PC-3 (cell line): ENCODE measurements at regions not wholly inside any gene's neighbourhood (a gene's known extent, or its start where the extent isn't known, plus 50 kb on each side); places are given as distances from the start of the nearest gene placed in this dataset.

Experiments used
- ATAC-seq: fragments of 200-7000 bp; cut with Tn5 transposase; 2 replicates; pipeline ENCODE4 v1.9.1; 2020; ENCODE audit warnings: mild to moderate bottlenecking, moderate library complexity
- BruUV-seq: library from RNA; stranded (reverse); fragments of 400-500 nt; replicated peaks from 2 replicates; lab custom pipeline; 2021; lab: Mats Ljungman, UMichigan
- CTCF ChIA-PET: fragments of 300-600 bp; sonication (Branson Sonifier 250); formaldehyde crosslinking; loops from one replicate; lab custom pipeline; 2022; ENCODE audit warnings: antibody characterized with exemption; lab: Charles Lee
- POLR2A ChIA-PET: fragments of 300-600 bp; sonication (Branson Sonifier 250); formaldehyde crosslinking; loops from one replicate; lab custom pipeline; 2022; ENCODE audit warnings: antibody characterized with exemption; ENCODE audit not compliant: unreplicated experiment; lab: Charles Lee
- DNase-seq: peaks from one replicate; pipeline ENCODE4 v3.0.0-alpha.2; 2015
- H2AFZ ChIP-seq: fragments of 300-600 bp; sonication (generic); 2 replicates; pipeline ENCODE4 v1.6.0; 2016; ENCODE audit warnings: antibody characterized with exemption, low read length
- H3F3A ChIP-seq: fragments of 300-600 bp; sonication (generic); one replicate; pipeline ENCODE4 v1.6.0; 2017; ENCODE audit warnings: antibody characterized with exemption, low read length, control low read depth, mild to moderate bottlenecking; ENCODE audit not compliant: unreplicated experiment
- H3K27ac ChIP-seq: fragments of 300-600 bp; sonication (generic); 2 replicates; pipeline ENCODE4 v1.5.1; 2016; ENCODE audit warnings: mild to moderate bottlenecking, low read length
- H3K27me3 ChIP-seq: fragments of 300-600 bp; sonication (generic); 2 replicates; pipeline ENCODE4 v1.6.1; 2016; ENCODE audit warnings: low read length, mixed read lengths
- H3K36me3 ChIP-seq: fragments of 300-600 bp; sonication (generic); 2 replicates; pipeline ENCODE4 v1.6.1; 2016; ENCODE audit warnings: low read depth, mixed run types, low read length, mixed read lengths
- H3K4me1 ChIP-seq: fragments of 300-600 bp; sonication (generic); 2 replicates; pipeline ENCODE4 v1.5.1; 2016; ENCODE audit warnings: low read length; ENCODE audit not compliant: insufficient read depth
- H3K4me2 ChIP-seq: fragments of 300-600 bp; sonication (generic); 2 replicates; pipeline ENCODE4 v1.6.0; 2016; ENCODE audit warnings: low read length
- H3K4me3 ChIP-seq: fragments of 300-600 bp; sonication (generic); 2 replicates; pipeline ENCODE4 v1.5.1; 2016; ENCODE audit warnings: mild to moderate bottlenecking, low read length, mixed read lengths
- H3K79me2 ChIP-seq: fragments of 300-600 bp; sonication (generic); 2 replicates; pipeline ENCODE4 v1.6.1; 2017; ENCODE audit warnings: low read length, mixed read lengths
- H3K9ac ChIP-seq: fragments of 300-600 bp; sonication (generic); 2 replicates; pipeline ENCODE4 v1.6.0; 2016; ENCODE audit warnings: mild to moderate bottlenecking, low read length
- H3K9me2 ChIP-seq: fragments of 300-600 bp; sonication (generic); replicated peaks from 2 replicates; pipeline ENCODE4 v1.6.1; 2016; ENCODE audit warnings: mixed run types, low read length, mixed read lengths
- H3K9me3 ChIP-seq: fragments of 300-600 bp; sonication (generic); 2 replicates; pipeline ENCODE4 v1.6.1; 2016; ENCODE audit warnings: low read length, mixed read lengths
- H4K20me1 ChIP-seq: fragments of 300-600 bp; sonication (generic); 2 replicates; pipeline ENCODE4 v1.6.1; 2016; ENCODE audit warnings: low read length, mixed read lengths
- CTCF ChIP-seq: fragments of 300-600 bp; sonication (generic); conservative IDR thresholded peaks from 2 replicates; pipeline ENCODE4 v1.5.1; 2017; ENCODE audit warnings: antibody characterized with exemption, low read depth, mild to moderate bottlenecking, low read length
- EZH2 ChIP-seq: fragments of 300-600 bp; sonication (generic); IDR thresholded peaks from one replicate; pipeline ENCODE4 v1.6.1; 2017; ENCODE audit warnings: antibody characterized with exemption, mild to moderate bottlenecking, low read length; ENCODE audit not compliant: unreplicated experiment
- EZH2phosphoT487 ChIP-seq: fragments of 300-600 bp; sonication (generic); IDR thresholded peaks from 2 replicates; pipeline ENCODE4 v1.6.1; 2018; ENCODE audit warnings: mild to moderate bottlenecking, antibody characterized with exemption, low read length, borderline replicate concordance
- intact Hi-C: fragments of 100-400 bp; cut with micrococcal nuclease; formaldehyde crosslinking; loops from 2 replicates; pipeline ENCODE4 v1.9.0; 2023

DNA sequence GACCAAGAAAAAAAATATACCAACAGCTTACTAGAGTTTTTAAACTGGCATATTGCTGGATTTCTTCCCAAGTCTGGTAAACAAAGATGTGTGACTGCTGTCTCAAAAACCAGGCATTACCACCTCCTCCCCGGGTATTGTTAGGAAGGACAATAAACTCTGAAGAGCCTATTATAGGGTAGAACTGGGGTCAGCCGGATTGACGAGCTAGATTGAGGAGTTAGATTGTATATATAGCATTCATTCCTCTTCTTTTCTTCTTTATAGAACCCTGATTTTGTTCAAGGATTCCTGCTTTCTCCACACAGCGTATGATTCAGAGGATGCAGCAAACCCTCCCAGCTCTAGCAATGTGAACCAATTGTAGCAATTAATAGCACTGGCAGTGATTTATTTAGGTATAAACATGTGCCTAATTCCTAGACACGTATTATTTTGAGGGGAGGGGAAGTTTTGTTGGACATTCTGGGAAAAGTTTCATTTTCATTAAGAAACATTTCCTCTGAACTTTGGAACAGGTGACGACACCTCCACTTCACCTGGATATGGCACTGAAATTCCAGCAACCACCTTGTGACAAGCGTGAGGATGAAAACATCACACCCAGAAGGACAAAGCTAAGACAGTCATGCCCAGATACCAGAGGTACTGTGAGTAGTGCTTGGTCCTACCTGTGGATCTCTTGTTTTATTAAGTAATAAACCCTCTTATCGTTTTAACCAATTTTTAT is 679.4 kb upstream of the KIRREL3 start:
- ChIA-PET POLR2A (no interaction called here), CTCF (no interaction called here)
- no peaks in the 10 kb centered on the region for H3K36me3 ChIP-seq
- TF ChIP-seq EZH2phosphoT487, result no peak
- TF ChIP-seq CTCF, result no peak
- TF ChIP-seq EZH2, result no peak
- intact Hi-C loops, result no loop called here
- H4K20me1 ChIP-seq, result no peaks in the 10 kb centered on the region
- H3K27me3 ChIP-seq, result peaks cover 40% of the 10 kb centered on the region
- BruUV-seq, result no TSS peak
- no peaks in the 10 kb centered on the region for H3K9me3 ChIP-seq
- no peaks in the 10 kb centered on the region for H3K79me2 ChIP-seq
- ATAC-seq (no peak), DNase-seq (no peak)
- H2AFZ ChIP-seq, result no peak overlapping the region
- no peaks in the 10 kb centered on the region for H3K9me2 ChIP-seq
- H3K9ac ChIP-seq, result no peak overlapping the region
- H3K4me3 ChIP-seq, result no peak overlapping the region
- H3K4me2 ChIP-seq, result no peak overlapping the region
- H3K27ac ChIP-seq, result no peak overlapping the region
- H3K4me1 ChIP-seq, result no peaks in the 10 kb centered on the region
- no peaks in the 10 kb centered on the region for H3F3A ChIP-seq

DNA sequence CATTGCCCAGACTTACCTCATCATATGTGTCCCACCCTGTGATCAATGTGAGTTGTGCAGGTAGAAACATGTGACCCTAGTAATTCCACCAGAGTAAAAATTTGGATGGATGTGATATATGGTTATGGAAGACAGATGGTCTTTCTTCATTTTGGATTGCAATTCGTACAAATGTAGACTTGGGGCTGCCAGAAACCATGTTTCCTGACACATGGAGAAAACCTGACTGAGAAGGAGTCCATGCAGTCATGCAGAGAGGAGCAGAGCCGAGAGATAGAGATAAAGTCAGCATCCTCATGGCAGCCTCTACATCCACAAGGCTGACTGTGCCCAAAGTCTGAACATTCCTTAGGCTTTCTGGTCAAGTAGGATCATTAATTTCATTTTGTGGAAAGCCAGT is 678.1 kb upstream of the KIRREL3 start:
- Histone ChIP-seq H3K4me3 (no peak overlapping the region), H3K9ac (no peak overlapping the region), H3K9me2 (no peaks in the 10 kb centered on the region), H3K4me2 (no peak overlapping the region), H3K27me3 (peaks cover 30% of the 10 kb centered on the region), H4K20me1 (no peaks in the 10 kb centered on the region), H3K4me1 (no peaks in the 10 kb centered on the region), H3K36me3 (no peaks in the 10 kb centered on the region), H3K9me3 (no peaks in the 10 kb centered on the region), H2AFZ (no peak overlapping the region), H3K27ac (no peak overlapping the region), H3F3A (no peaks in the 10 kb centered on the region), H3K79me2 (no peaks in the 10 kb centered on the region)
- no peak for DNase-seq
- CTCF ChIA-PET, result no interaction called here
- POLR2A ChIA-PET, result no interaction called here
- ATAC-seq, result no peak
- intact Hi-C loops, result no loop called here
- no TSS peak for BruUV-seq
- TF ChIP-seq CTCF, result no peak

DNA sequence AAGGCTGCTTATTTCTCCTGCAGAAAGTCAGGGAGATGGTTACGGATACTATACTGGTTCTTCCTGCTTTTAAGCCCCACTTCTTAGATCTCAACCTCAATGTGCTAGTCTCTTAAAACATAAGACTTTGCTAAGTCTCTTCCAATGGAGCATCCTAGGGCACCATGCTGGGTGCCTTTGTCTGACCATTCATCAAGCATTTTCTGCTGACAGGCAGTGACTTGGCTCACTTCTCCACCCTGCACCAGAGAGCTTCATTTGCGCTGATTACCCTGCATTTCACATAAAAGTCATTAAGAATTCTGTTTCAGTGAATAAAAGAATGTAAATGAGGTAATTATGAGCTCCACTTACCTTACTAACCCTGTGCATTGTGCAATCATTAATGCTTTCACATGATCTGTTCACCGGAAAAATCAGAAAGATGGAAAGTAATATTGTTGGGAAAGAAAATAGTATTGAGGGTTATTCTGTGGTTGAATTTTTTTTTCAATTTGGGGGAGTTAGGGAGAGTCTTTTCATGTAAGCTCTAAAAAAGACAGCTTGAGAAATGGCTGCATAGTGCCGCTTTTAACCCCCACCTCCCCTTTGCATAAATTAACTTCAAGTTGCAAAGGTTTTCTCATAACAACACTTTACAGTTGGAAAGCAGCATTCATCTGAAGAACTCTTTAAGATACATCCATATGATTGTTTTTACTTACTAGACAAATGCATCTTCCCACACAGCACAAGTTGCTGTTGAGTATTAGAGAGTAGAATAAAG is 677.3 kb upstream of the KIRREL3 start:
- CTCF ChIA-PET, result no interaction called here
- Histone ChIP-seq H3K27me3 (peaks cover 23% of the 10 kb centered on the region), H3K36me3 (no peaks in the 10 kb centered on the region), H3K4me1 (no peaks in the 10 kb centered on the region), H3K9me3 (no peaks in the 10 kb centered on the region), H3K9ac (no peak overlapping the region), H3K9me2 (no peaks in the 10 kb centered on the region), H3K27ac (no peak overlapping the region), H3F3A (no peaks in the 10 kb centered on the region), H3K79me2 (no peaks in the 10 kb centered on the region), H4K20me1 (no peaks in the 10 kb centered on the region), H3K4me2 (no peak overlapping the region), H3K4me3 (no peak overlapping the region), H2AFZ (no peak overlapping the region)
- ATAC-seq (no peak), DNase-seq (no peak)
- POLR2A ChIA-PET, result no interaction called here
- BruUV-seq, result no TSS peak
- intact Hi-C loops, result no loop called here
- TF ChIP-seq CTCF (no peak), EZH2phosphoT487 (no peak), EZH2 (no peak)
